GM19324 (cell line): ENCODE measurements at regions not wholly inside any gene's neighbourhood (a gene's known extent, or its start where the extent isn't known, plus 50 kb on each side); places are given as distances from the start of the nearest gene placed in this dataset.
"Not testable (repeated sequence)": the region's sequence is repeated elsewhere in the genome, so short reads cannot be mapped to it uniquely, and the experiment has no call there.

ENCODE experiments used
- ATAC-seq: cut with Tn5 transposase; IDR thresholded peaks from one replicate; pipeline ENCODE4 v1.9.1; 2021; ENCODE audit warnings: mild to moderate bottlenecking, moderate library complexity; ENCODE audit not compliant: unreplicated experiment, low FRiP score

GRCh38 chr16:6777624-6778023 lies 555.0 kb upstream of the RBFOX1 start:
- ATAC-seq: no peak

- no peak for ATAC-seq
Measured at GRCh38 chr16:6775712-6776111, 556.9 kb upstream of the RBFOX1 start.

GRCh38 chr16:6771956-6772355 lies 560.7 kb upstream of the RBFOX1 start:
- no peak for ATAC-seq

- ATAC-seq: no peak
Measured at GRCh38 chr16:6753553-6753952, 579.1 kb upstream of the RBFOX1 start.

- ATAC-seq: no peak
Measured at GRCh38 chr16:6751191-6751590, 581.5 kb upstream of the RBFOX1 start.

GRCh38 chr16:6749698-6750097 lies 582.9 kb upstream of the RBFOX1 start:
- no peak for ATAC-seq

GRCh38 chr16:6736302-6736701 lies 596.3 kb upstream of the RBFOX1 start:
- not testable (repeated sequence) for ATAC-seq

- no peak for ATAC-seq
Measured at GRCh38 chr16:6735631-6736030, 597.0 kb upstream of the RBFOX1 start.

- ATAC-seq: no peak
Measured at GRCh38 chr16:6732166-6732565, 600.5 kb upstream of the RBFOX1 start.

GRCh38 chr16:6728381-6728780 lies 604.3 kb upstream of the RBFOX1 start:
- ATAC-seq: no peak

GRCh38 chr16:6726621-6727020 lies 606.0 kb upstream of the RBFOX1 start:
- ATAC-seq: no peak

- ATAC-seq: no peak
Measured at GRCh38 chr16:6725634-6726331, 606.9 kb upstream of the RBFOX1 start.

GRCh38 chr16:6725206-6725605 lies 607.4 kb upstream of the RBFOX1 start:
- ATAC-seq: not testable (repeated sequence)

- no peak for ATAC-seq
Measured at GRCh38 chr16:6722786-6723185, 609.9 kb upstream of the RBFOX1 start.

GRCh38 chr16:6714510-6714909 lies 618.1 kb upstream of the RBFOX1 start:
- no peak for ATAC-seq

- ATAC-seq: no peak
Measured at GRCh38 chr16:6709736-6710135, 622.9 kb upstream of the RBFOX1 start.

GRCh38 chr16:6708576-6709215 lies 623.9 kb upstream of the RBFOX1 start:
- no peak for ATAC-seq

GRCh38 chr16:6704306-6704930 lies 628.2 kb upstream of the RBFOX1 start:
- no peak for ATAC-seq

GRCh38 chr16:6701096-6701495 lies 631.5 kb upstream of the RBFOX1 start:
- no peak for ATAC-seq

- ATAC-seq: no peak
Measured at GRCh38 chr16:6698548-6698947, 634.1 kb upstream of the RBFOX1 start.

- no peak for ATAC-seq
Measured at GRCh38 chr16:6695666-6696065, 637.0 kb upstream of the RBFOX1 start.

- ATAC-seq: no peak
Measured at GRCh38 chr16:6694636-6695035, 638.0 kb upstream of the RBFOX1 start.
